Smooth muscle cell (in vitro differentiated cells): ENCODE measurements at regions not wholly inside any gene's neighbourhood (a gene's known extent, or its start where the extent isn't known, plus 50 kb on each side); places are given as distances from the start of the nearest gene placed in this dataset.

Source experiments
- DNase-seq: peaks from one replicate; lab custom pipeline; 2025; ENCODE audit not compliant: unreplicated experiment; lab: John Stamatoyannopoulos, UW
- H2AFZ ChIP-seq: fragments of 200-600 bp; sonication (generic); 2 replicates; pipeline ENCODE4 v1.6.0; 2016; ENCODE audit warnings: antibody characterized with exemption, low read depth, mild to moderate bottlenecking
- H3F3A ChIP-seq: fragments of 200-600 bp; sonication (generic); 2 replicates; pipeline ENCODE4 v1.6.0; 2017; ENCODE audit warnings: antibody characterized with exemption, low read depth
- H3K27ac ChIP-seq: fragments of 200-600 bp; sonication (generic); 2 replicates; pipeline ENCODE4 v1.5.1; 2016; ENCODE audit warnings: low read depth, mild to moderate bottlenecking
- H3K27me3 ChIP-seq: fragments of 200-600 bp; sonication (generic); 2 replicates; pipeline ENCODE4 v1.6.1; 2016; ENCODE audit warnings: low read depth, mild to moderate bottlenecking
- H3K36me3 ChIP-seq: fragments of 200-600 bp; sonication (generic); 2 replicates; pipeline ENCODE4 v1.5.1; 2016; ENCODE audit warnings: low read depth
- H3K4me1 ChIP-seq: fragments of 200-600 bp; sonication (generic); 2 replicates; pipeline ENCODE4 v1.5.1; 2016; ENCODE audit warnings: low read depth
- H3K4me2 ChIP-seq: fragments of 200-600 bp; sonication (generic); 2 replicates; pipeline ENCODE4 v1.6.0; 2016; ENCODE audit warnings: mild to moderate bottlenecking
- H3K4me3 ChIP-seq: fragments of 200-600 bp; sonication (generic); 2 replicates; pipeline ENCODE4 v1.5.1; 2016; ENCODE audit warnings: mild to moderate bottlenecking
- H3K79me2 ChIP-seq: fragments of 200-600 bp; sonication (generic); 2 replicates; pipeline ENCODE4 v1.6.0; 2016; ENCODE audit warnings: low read depth, mild to moderate bottlenecking
- H3K9ac ChIP-seq: fragments of 200-600 bp; sonication (generic); 2 replicates; pipeline ENCODE4 v1.6.0; 2016; ENCODE audit warnings: low read depth
- H3K9me3 ChIP-seq: fragments of 200-600 bp; sonication (generic); replicated peaks from 2 replicates; pipeline ENCODE4 v1.5.1; 2016; ENCODE audit warnings: low read depth
- H4K20me1 ChIP-seq: fragments of 200-600 bp; sonication (generic); 2 replicates; pipeline ENCODE4 v1.6.0; 2016; ENCODE audit warnings: low read depth
- CTCF ChIP-seq: fragments of 200-600 bp; sonication (generic); IDR thresholded peaks from 2 replicates; pipeline ENCODE4 v1.5.1; 2017; ENCODE audit warnings: borderline replicate concordance, mild to moderate bottlenecking, antibody characterized with exemption; ENCODE audit not compliant: insufficient read depth, poor library complexity, severe bottlenecking
- WGBS: methylation state at CpG from one replicate; pipeline ENCODE4 v1.1.7; 2016; ENCODE audit warnings: low lambda C conversion rate; 5-methylcytosine and 5-hydroxymethylcytosine counted together

GRCh38 chr13:74280093-74280794 lies 146.0 kb upstream of the KLF12 start:
- Histone ChIP-seq H3K4me3 (no peak overlapping the region), H2AFZ (no peak overlapping the region), H3K27ac (no peak overlapping the region), H3K36me3 (no peaks in the 10 kb centered on the region), H3K79me2 (no peaks in the 10 kb centered on the region), H3K27me3 (no peaks in the 10 kb centered on the region), H3F3A (no peaks in the 10 kb centered on the region), H3K4me1 (no peaks in the 10 kb centered on the region), H4K20me1 (no peaks in the 10 kb centered on the region), H3K9me3 (no peaks in the 10 kb centered on the region), H3K9ac (no peak overlapping the region), H3K4me2 (no peak overlapping the region)
- 85% methylated on average over 3 of the region's 3 CpGs for WGBS
- DNase-seq = no peak
- TF ChIP-seq CTCF = no peak

- Histone ChIP-seq H3K36me3 (no peaks in the 10 kb centered on the region), H3K27me3 (no peaks in the 10 kb centered on the region), H4K20me1 (no peaks in the 10 kb centered on the region), H3K79me2 (no peaks in the 10 kb centered on the region), H3K4me2 (no peak overlapping the region), H3K9me3 (no peaks in the 10 kb centered on the region), H3K4me1 (no peaks in the 10 kb centered on the region), H3K4me3 (no peak overlapping the region), H3F3A (no peaks in the 10 kb centered on the region), H2AFZ (no peak overlapping the region), H3K9ac (no peak overlapping the region), H3K27ac (no peak overlapping the region)
- TF ChIP-seq CTCF = no peak
- 91% methylated on average over 2 of the region's 2 CpGs for WGBS
- DNase-seq = no peak
These were observed 144.7 kb upstream of the KLF12 start for GRCh38 chr13:74278901-74279300.

- H3F3A ChIP-seq = no peaks in the 10 kb centered on the region
- H3K4me3 ChIP-seq = no peak overlapping the region
- H2AFZ ChIP-seq = peak overlapping the region; percentile 57
- no peak overlapping the region for H3K27ac ChIP-seq
- H3K79me2 ChIP-seq = no peaks in the 10 kb centered on the region
- no peaks in the 10 kb centered on the region for H3K27me3 ChIP-seq
- H4K20me1 ChIP-seq = no peaks in the 10 kb centered on the region
- WGBS = 79% methylated on average over 2 of the region's 2 CpGs
- H3K36me3 ChIP-seq = no peaks in the 10 kb centered on the region
- H3K9ac ChIP-seq = no peak overlapping the region
- no peak for DNase-seq
- H3K4me1 ChIP-seq = no peaks in the 10 kb centered on the region
- no peak overlapping the region for H3K4me2 ChIP-seq
- TF ChIP-seq CTCF = no peak
- H3K9me3 ChIP-seq = no peaks in the 10 kb centered on the region
These were observed 140.7 kb upstream of the KLF12 start for GRCh38 chr13:74274916-74275315.

GRCh38 chr13:74273581-74273980 lies 139.4 kb upstream of the KLF12 start:
- no peak for DNase-seq
- no peaks in the 10 kb centered on the region for H3K79me2 ChIP-seq
- H3K4me2 ChIP-seq = no peak overlapping the region
- TF ChIP-seq CTCF = no peak
- H2AFZ ChIP-seq = no peak overlapping the region
- no peak overlapping the region for H3K4me3 ChIP-seq
- no peaks in the 10 kb centered on the region for H3K4me1 ChIP-seq
- H3K27me3 ChIP-seq = no peaks in the 10 kb centered on the region
- 79% methylated on average over 1 of the region's 1 CpG for WGBS
- H3K36me3 ChIP-seq = no peaks in the 10 kb centered on the region
- no peak overlapping the region for H3K9ac ChIP-seq
- H4K20me1 ChIP-seq = no peaks in the 10 kb centered on the region
- no peaks in the 10 kb centered on the region for H3K9me3 ChIP-seq
- H3F3A ChIP-seq = no peaks in the 10 kb centered on the region
- H3K27ac ChIP-seq = no peak overlapping the region
